ENCODE measurements at regions not wholly inside any gene's neighbourhood (a gene's known extent, or its start where the extent isn't known, plus 50 kb on each side); places are given as distances from the start of the nearest gene placed in this dataset.
"Not testable (repeated sequence)": the region's sequence is repeated elsewhere in the genome, so short reads cannot be mapped to it uniquely, and the experiment has no call there.

DNA sequence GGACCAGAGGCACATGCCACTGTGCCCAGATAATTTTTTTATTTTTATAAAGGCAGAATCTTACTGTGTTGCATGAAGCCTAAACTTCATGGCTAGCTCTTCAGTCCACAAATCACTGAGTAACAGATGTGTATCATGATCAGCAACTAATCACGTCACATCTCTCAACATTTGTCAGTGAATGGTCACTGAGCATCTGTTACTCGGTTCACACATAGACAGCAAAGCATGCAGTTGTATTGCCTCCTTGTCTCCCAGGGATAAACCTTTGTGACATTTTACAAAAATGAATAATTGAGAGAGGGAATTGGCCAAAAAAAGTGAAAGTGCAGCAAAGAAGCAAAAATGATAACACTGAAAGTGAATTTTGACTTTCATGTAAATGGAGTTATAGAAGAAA lies 85.9 kb upstream of the BTG1 start:
- DNase-seq (ENCODE audit: low spot score) = not testable (repeated sequence)

DNA sequence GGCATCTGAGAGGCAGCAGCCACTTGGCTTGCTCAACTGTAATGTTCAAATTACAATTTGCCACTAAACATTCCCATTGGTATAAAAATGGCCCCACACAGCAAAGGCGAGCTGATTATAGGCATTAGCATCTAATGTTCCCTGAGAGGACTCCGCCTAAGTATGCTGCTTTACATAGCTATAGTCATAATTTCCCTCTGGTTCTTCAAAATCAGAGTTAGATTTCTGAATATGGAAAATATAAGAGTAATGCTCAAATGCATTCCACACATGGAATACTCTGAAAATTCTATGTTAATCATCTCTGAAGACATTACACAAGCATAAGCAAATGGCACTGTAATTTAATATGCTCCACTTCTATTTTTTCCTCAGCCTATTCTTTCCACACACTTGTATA lies 83.7 kb upstream of the BTG1 start:
- DNase-seq (ENCODE audit: low spot score) = no peak

DNA sequence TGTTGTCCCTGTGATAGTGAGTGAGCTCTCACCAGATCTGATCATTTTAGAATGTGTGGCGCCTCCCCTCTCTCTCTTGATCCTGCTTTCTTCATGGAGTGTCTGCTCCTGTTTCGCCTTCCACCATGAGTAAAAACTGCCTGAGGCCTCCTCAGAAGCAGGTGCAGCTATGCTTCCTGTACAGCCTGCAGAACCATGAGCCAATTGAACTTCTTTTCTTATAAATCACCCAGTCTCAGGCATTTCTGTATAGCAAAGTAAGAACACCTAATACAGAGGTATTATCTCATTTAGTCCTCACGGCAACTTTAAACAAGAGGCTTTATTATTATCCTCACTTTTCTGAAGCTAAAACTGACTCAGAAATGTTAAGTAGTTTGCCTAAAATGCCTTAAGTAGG lies 81.3 kb upstream of the BTG1 start:
- DNase-seq (ENCODE audit: low spot score) = no peak

DNA sequence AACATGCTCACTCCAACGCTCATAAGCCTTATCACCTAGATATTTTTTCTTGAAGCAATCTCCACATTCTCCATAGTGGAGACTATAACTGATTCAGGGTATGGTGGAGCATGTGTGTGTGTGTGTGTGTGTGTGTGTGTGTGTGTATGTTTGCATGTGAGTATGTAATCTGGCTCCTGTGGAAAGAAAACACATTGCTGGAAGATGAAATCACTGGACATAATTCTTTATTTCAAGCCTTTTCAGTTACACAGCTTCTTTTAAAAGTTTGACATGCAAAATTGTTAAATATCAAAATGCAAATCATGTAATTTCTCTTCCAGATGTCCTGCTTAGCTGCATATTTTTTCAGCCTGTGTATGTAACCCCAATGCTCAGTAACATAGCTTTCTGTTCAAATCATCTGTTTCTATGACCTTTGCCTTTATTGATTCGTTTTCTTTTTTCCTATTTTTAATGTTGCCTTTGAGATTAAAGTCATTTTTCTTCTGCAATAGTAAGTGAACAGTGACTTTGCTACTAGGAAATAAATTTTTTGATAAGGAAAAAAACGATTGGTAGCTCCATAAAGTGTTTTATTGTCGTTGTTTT lies 80.5 kb upstream of the BTG1 start:
- no peak for DNase-seq (ENCODE audit: low spot score)

DNA sequence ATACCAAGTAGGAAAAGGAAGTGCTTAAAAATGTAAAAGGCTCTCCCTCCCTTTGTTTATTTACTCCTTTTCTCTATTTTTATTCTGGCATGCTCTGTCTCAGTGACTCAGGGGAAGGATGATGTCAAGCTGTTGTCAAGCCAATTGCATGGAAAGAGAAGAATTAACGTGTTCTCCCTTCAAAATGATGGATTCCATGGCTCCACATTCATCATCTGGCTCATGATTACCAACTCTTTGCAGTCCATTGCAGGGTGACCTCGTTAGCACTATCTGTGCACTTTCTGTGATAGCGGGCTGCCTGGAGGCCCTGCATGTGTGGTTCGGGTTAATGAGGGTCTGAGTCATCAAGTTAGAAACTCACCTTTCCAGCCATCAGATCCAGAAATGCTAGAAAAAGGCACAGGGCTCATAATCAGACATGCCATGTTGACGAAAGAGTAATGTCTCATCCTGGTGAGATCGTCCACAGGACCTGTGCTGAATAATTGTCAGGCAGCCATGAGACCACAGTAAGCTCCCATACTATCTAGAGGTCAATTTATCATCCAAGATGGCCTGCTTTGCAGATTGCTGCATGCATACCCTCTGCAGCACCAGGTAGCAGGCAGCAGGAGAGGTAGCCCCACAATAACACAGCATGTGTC lies 79.2 kb upstream of the BTG1 start:
- DNase-seq (ENCODE audit: low spot score) = no peak

DNA sequence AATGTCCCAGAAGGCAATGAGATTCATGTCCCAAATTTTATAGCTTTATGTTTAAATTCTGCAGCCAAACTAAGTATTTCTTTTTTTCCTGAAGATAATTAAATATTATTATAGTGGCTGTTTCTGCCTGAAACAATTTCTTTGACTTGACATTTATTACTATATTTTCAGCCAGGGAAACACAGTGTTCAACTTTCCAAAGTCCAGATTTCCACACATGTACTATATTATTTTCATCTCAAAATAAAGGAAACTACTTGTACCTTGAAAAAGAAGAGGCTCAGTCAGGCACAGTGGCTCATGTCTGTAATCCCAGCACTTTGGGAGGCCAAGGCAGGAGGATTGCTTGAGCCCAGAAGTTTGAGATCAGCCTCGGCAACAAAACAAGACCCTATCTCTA lies 77.8 kb upstream of the BTG1 start:
- DNase-seq (ENCODE audit: low spot score) = no peak

DNA sequence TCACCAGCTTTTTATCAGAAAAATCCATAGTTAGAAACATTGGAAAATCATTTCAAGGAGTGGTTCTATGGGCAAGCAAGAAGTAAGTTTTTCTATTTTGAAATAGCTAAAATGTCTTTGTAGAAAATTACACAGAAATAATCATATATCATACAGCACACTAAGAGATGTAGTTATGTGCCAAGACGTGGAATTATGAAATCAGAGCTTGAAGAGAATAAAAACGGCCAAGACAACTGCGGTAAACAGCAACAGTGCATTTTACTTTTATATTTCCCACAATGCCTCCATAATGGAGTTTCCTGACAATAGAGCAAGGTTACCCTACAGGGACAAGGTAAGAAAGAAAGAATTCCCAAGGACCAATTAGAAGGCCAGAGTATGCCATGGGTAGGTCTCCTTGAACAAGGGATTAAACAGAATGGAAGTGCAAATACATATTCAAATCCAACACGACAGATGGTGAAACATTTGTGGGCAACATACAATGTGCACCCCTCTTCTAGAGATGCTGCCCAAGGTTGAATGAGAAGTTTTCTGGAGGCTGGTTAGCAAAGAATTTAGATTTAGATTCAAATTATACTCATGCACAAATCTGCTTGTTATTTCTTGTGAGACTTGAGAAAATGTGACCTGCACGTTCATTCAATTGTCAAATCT lies 76.1 kb upstream of the BTG1 start:
- no peak for DNase-seq (ENCODE audit: low spot score)

DNA sequence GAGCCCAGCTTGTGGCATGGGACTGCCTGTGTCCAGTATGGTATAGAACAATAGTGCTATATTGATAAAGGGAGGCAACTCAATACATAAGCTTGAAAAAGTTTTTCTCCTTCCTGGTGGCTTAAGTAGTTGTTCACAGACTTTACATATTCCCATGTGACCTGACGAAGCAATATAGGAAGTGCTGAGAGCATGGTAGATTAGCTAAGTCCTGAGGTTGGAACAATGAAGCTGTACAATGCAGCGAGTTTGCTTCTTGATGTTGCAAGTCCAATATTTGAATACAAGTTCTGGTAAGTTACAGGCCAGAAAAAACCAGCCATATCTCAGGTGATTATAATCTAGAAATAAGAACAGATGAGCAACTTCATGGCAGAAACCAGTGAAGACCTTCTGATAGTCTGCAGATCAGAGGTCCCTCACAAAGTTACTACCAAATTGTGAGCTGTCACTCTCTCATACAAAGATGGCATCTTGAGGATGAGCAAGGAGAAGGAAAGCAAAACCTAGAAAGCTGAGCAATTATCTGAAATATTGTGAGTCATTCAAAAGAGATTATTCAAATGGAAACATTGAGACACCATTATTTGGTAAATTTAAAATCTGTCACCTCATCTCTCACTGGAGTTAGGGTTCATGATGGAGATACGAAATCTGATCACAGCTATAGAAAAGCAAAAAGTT lies 72.9 kb upstream of the BTG1 start:
- no peak for DNase-seq (ENCODE audit: low spot score)

DNA sequence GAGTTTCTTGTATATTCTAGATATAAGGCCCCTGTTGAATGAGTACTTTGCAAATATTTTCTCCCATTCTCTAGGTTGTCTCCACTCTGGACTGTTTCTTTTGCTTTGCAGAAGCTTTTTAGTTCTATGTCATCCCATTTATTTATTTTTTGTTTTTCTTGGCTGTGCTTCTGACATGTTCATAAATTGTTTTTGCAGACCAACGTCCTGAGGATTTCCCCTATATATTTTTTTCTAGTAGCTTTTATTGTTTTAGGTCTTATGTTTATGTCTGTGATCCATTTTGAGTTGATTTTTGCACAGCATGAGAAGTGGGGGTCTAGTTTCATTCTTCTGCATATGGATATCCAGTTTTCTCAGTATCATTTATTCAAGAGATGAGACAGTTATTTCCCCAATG lies 70.4 kb upstream of the BTG1 start:
- no peak for DNase-seq (ENCODE audit: low spot score)

DNA sequence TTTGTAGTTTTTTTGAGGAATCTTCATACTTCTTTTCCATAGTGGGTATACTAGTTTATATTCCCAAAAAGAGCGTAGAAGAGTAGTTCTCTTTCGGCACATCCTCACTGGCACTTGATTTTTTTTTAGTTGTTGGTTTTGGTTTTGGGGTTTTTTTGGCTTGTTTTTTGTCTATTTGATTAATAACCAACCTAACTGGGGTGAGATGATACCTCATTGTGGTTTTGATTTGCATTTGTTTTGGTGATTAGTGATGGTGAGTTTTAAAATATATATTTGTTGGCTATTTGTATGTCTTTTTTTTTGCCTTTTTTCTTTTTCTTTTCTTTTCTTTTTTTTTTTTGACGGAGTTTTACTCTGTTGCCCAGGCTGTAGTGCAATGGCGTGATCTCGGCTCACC lies 69.7 kb upstream of the BTG1 start:
- no peak for DNase-seq (ENCODE audit: low spot score)

DNA sequence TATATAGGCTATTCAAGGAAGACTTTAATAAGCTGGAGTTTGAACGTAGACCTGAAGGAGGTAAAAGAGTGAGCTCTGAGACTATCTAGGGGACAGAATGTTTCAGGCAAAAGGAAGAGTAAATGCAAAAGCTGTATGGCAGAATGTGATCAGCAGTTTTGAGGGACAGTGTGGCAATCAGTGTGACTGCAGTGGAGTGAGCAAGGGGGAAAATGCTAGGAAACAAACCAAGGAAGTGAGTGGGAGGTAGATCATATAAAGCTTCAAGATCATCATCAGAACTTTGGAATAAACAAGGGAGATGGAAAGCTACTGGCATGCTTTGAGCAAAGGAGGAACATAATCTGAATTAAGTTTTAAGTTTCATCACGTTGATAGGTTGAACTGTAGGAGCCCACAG lies 67.5 kb upstream of the BTG1 start:
- no peak for DNase-seq (ENCODE audit: low spot score)

DNA sequence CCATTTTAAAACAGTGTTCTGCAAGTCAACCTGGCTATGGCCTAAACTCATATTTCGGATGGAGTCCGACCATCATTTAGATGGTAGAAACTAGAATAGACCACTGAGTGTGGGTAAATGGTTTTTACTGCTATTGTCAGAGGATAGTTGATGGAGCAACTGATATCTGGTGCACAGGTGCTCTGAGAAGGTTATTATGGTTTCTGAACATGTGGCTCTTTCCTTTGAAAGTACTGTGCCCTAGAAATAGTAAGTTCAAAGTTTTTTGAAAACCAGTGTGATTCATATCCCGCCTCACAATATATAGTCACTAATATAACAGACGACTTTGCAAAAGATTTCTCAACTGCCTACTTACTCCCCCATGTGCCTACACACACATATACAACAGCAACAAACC lies 64.4 kb upstream of the BTG1 start:
- DNase-seq (ENCODE audit: low spot score) = no peak

DNA sequence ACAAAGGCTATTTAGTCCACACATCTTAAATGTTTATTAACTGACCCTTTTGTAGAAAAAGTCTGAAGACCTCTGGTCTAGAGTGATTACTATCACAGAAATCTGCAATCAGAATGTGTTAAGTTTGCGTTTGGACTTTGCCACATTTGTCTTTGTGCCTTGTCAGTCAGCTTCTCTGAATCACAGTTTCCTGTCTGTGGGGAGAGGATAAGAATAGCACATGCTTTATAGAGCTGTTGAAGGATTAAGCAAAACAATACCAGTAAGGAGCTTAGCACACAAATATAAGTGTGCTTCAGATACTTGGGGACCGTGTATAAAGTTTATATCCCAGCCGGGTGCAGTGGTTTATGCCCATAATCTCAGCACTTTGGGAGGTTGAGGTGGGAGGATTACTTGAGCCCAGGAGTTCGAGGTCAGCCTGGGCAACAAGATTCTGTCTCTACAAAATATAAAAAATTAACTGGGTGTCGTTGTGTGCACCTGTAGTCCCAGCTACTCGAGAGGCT lies 63.0 kb upstream of the BTG1 start:
- peak; percentile 50 for DNase-seq (ENCODE audit: low spot score)

DNA sequence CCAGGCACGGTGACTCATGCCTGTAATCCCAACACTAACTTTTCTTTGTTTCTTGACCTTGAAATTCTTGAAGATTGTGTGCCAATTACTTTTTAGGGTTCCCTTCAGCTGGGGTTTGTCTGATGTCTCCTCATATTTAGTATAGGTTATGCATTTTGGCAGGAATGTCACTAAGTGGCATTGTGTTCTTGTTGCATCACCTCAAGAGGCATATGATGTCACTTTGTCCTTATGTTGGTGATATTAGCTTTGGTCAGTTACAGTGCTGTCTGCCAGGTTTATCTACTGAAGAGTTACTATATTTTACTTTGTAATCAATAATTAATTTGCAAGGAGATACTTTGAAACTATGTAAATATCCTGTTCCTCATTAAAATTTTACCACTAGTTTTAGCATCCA lies 61.0 kb upstream of the BTG1 start:
- no peak for DNase-seq (ENCODE audit: low spot score)

DNA sequence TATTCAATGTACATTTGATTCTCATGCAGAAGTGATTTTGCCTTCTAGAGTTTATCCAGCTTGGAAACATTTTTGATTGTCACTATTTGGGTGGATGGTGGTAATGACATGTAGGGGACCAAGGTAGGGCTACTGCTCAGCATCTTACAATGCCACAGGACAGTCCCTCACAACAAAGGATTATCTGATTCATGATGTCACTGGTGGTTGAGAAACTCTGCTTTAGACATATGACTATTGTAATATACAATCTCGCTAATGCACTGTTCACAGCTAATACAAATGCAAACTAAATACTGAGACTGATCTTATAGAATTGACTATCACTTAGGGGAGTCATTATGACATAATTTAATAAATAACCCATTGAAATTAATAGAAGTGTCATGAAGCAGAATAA lies 60.4 kb upstream of the BTG1 start:
- DNase-seq (ENCODE audit: low spot score) = no peak

DNA sequence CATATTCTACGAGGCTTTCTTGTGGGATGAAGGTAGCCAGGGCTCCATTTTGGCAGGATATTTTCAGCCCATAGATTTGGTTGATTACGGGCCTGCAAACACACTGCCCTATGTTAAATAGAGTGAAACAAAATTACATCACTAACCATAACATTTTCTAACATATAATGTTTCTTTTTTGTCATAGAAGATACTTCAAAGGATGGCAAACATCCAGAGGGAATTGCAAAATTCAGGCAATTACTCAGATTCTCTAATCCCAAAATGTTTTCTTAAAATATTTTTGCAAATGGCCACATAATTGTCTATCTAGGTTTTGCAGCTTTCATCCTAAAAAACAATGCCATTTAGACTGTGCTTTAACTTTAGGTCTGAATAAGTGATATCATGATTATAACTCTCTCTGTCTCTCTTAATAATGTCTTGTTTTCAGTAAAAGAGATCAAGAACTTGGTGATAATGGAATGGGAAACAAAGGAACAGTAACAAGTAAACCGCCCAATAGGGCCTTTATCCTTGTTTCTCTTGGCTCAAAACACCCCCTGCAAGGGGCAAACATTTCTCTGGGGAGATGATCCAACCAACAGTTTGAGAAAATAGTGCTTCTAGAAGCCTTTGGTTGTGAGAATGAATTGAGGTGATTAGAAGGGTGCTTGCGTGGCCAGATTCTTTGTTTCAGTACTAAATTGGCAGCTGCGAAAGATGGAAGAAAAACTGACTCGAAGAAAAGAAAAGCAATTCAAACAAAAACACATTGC lies 54.4 kb upstream of the BTG1 start:
- DNase-seq (ENCODE audit: low spot score) = no peak

DNA sequence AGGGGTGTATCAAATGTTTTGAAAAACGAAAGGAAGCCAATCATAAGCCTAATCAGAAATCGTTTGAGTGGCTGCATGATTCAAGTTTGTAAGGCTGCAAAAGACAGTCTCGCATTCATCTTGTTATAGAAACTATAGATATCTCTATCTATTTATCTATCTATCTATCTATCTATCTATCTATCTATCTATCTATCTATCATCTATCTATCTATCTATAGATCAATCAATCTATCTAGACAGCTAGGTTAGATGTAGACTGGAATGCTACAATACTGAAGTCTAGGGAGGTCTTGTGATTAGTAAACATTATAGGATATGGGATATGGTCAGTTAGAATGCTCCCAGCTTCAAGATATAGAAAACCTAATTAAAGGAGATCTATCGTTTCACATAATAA lies 52.2 kb upstream of the BTG1 start:
- no peak for DNase-seq (ENCODE audit: low spot score)

DNA sequence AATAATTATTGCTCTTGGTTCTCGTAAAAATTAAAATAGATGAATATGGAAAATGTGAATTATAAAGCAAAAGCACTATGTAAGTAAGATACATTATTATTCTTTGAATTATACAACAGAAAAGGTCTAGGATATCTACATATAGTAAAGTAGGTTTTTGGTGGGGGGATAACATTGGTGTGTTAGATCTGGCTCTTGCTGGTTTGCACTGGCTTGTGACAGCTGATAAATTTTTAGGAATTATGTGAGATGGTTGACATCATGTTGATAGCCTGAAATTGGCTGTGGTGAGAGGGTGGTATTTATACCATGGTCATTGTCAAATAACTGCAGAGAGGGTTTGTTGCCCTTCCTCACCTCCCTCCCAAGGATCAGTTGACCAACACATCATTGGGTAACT lies 50.7 kb upstream of the BTG1 start:
- DNase-seq (ENCODE audit: low spot score) = no peak

Data from globus pallidus (tissue), 1 donor.